OCI-LY7 (cell line): ENCODE measurements at regions not wholly inside any gene's neighbourhood (a gene's known extent, or its start where the extent isn't known, plus 50 kb on each side); places are given as distances from the start of the nearest gene placed in this dataset.

ENCODE experiments used
- BruUV-seq: library from RNA; stranded (reverse); fragments of 400-500 nt; replicated peaks from 2 replicates; lab custom pipeline; 2021; lab: Mats Ljungman, UMichigan
- CTCF ChIA-PET: fragments of 300-600 bp; sonication (Branson Sonifier 250); formaldehyde crosslinking; loops from one replicate; lab custom pipeline; 2022; ENCODE audit warnings: antibody characterized with exemption; ENCODE audit not compliant: unreplicated experiment; lab: Charles Lee
- POLR2A ChIA-PET: fragments of 300-600 bp; sonication (Branson Sonifier 250); formaldehyde crosslinking; loops from one replicate; lab custom pipeline; 2022; ENCODE audit warnings: antibody characterized with exemption; lab: Charles Lee
- DNase-seq: peaks from one replicate; pipeline ENCODE4 v3.0.0-alpha.2; 2015; ENCODE audit warnings: low spot score
- H2AFZ ChIP-seq: fragments of 200-600 bp; sonication (generic), shearing (Covaris generic); 2 replicates; pipeline ENCODE4 v1.6.1; 2014; ENCODE audit warnings: mild to moderate bottlenecking, antibody characterized with exemption, low read length, moderate library complexity
- H3K27ac ChIP-seq: fragments of 200-600 bp; sonication (generic); 2 replicates; pipeline ENCODE4 v1.5.1; 2014; ENCODE audit warnings: mixed run types, low read depth, mild to moderate bottlenecking, moderate library complexity, low read length, inconsistent platforms; ENCODE audit not compliant: poor library complexity, severe bottlenecking
- H3K36me3 ChIP-seq: fragments of 200-600 bp; sonication (generic); 2 replicates; pipeline ENCODE4 v1.6.1; 2014; ENCODE audit warnings: mild to moderate bottlenecking, antibody characterized with exemption, low read length, moderate library complexity, mixed read lengths; ENCODE audit not compliant: insufficient read depth
- H3K4me1 ChIP-seq: fragments of 200-600 bp; sonication (generic); 2 replicates; pipeline ENCODE4 v1.5.1; 2014; ENCODE audit warnings: mild to moderate bottlenecking, low read length; ENCODE audit not compliant: insufficient read depth, poor library complexity, severe bottlenecking
- H3K4me2 ChIP-seq: fragments of 200-600 bp; sonication (generic); 2 replicates; pipeline ENCODE4 v1.6.1; 2014; ENCODE audit warnings: mild to moderate bottlenecking, low read length
- H3K4me3 ChIP-seq: fragments of 200-600 bp; sonication (generic); 2 replicates; pipeline ENCODE4 v1.5.1; 2014; ENCODE audit warnings: mild to moderate bottlenecking, low read depth, low read length; ENCODE audit not compliant: poor library complexity, severe bottlenecking
- H3K79me2 ChIP-seq: fragments of 200-600 bp; sonication (generic); 2 replicates; pipeline ENCODE4 v1.6.1; 2016; ENCODE audit warnings: low read depth, mild to moderate bottlenecking, low read length, moderate library complexity, mixed read lengths; ENCODE audit not compliant: insufficient read depth
- H3K9me2 ChIP-seq: fragments of 200-600 bp; sonication (generic); 2 replicates; pipeline ENCODE4 v1.6.1; 2016; ENCODE audit warnings: mild to moderate bottlenecking, low read length, mixed read lengths; ENCODE audit not compliant: insufficient read depth
- H3K9me3 ChIP-seq: fragments of 200-600 bp; sonication (generic); 2 replicates; pipeline ENCODE4 v1.6.1; 2014; ENCODE audit warnings: mild to moderate bottlenecking, mixed run types, low read length, mixed read lengths
- H4K20me1 ChIP-seq: fragments of 200-600 bp; sonication (generic); 2 replicates; pipeline ENCODE4 v1.6.1; 2014; ENCODE audit warnings: mild to moderate bottlenecking, antibody characterized with exemption, low read length, moderate library complexity, mixed read lengths; ENCODE audit not compliant: insufficient read depth
- EZH2phosphoT487 ChIP-seq: fragments of 200-600 bp; sonication (generic); IDR thresholded peaks from 2 replicates; pipeline ENCODE4 v1.6.1; 2018; ENCODE audit warnings: low read depth, borderline replicate concordance, mild to moderate bottlenecking, mixed run types, antibody characterized with exemption, low read length, moderate library complexity, mixed read lengths
- intact Hi-C: fragments of 100-400 bp; cut with micrococcal nuclease; formaldehyde crosslinking; loops from one replicate; pipeline ENCODE4 v1.10.0; 2022; ENCODE audit not compliant: unreplicated experiment
- TF ChIP-seq, protein P1 (sequence below): fragments of 200-600 bp; sonication (generic); conservative IDR thresholded peaks from 2 replicates; pipeline ENCODE4 v1.5.1; 2014; ENCODE audit warnings: mild to moderate bottlenecking, antibody characterized with exemption, low read length, moderate library complexity, mixed read lengths

- Histone ChIP-seq H3K36me3 (no peaks in the 10 kb centered on the region), H3K27ac (no peak overlapping the region), H3K79me2 (no peaks in the 10 kb centered on the region), H3K9me2 (no peaks in the 10 kb centered on the region), H2AFZ (no peak overlapping the region), H3K4me2 (no peak overlapping the region), H4K20me1 (no peaks in the 10 kb centered on the region), H3K4me1 (no peaks in the 10 kb centered on the region), H3K9me3 (no peaks in the 10 kb centered on the region), H3K4me3 (no peak overlapping the region)
- no TSS peak for BruUV-seq
- no peak for TF ChIP-seq EZH2phosphoT487
- TF ChIP-seq, protein P1, sequence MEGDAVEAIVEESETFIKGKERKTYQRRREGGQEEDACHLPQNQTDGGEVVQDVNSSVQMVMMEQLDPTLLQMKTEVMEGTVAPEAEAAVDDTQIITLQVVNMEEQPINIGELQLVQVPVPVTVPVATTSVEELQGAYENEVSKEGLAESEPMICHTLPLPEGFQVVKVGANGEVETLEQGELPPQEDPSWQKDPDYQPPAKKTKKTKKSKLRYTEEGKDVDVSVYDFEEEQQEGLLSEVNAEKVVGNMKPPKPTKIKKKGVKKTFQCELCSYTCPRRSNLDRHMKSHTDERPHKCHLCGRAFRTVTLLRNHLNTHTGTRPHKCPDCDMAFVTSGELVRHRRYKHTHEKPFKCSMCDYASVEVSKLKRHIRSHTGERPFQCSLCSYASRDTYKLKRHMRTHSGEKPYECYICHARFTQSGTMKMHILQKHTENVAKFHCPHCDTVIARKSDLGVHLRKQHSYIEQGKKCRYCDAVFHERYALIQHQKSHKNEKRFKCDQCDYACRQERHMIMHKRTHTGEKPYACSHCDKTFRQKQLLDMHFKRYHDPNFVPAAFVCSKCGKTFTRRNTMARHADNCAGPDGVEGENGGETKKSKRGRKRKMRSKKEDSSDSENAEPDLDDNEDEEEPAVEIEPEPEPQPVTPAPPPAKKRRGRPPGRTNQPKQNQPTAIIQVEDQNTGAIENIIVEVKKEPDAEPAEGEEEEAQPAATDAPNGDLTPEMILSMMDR: no peak
- intact Hi-C loops: no loop called here
- ChIA-PET CTCF (no interaction called here), POLR2A (no interaction called here)
- DNase-seq: no peak
Measured at GRCh38 chr1:113021430-113022085, 51.4 kb upstream of the LRIG2 start.
